Smooth muscle cell (in vitro differentiated cells): ENCODE measurements at regions not wholly inside any gene's neighbourhood (a gene's known extent, or its start where the extent isn't known, plus 50 kb on each side); places are given as distances from the start of the nearest gene placed in this dataset.

Experiments used
- DNase-seq: peaks from one replicate; lab custom pipeline; 2025; ENCODE audit not compliant: unreplicated experiment; lab: John Stamatoyannopoulos, UW
- H2AFZ ChIP-seq: fragments of 200-600 bp; sonication (generic); 2 replicates; pipeline ENCODE4 v1.6.0; 2016; ENCODE audit warnings: antibody characterized with exemption, low read depth, mild to moderate bottlenecking
- H3F3A ChIP-seq: fragments of 200-600 bp; sonication (generic); 2 replicates; pipeline ENCODE4 v1.6.0; 2017; ENCODE audit warnings: antibody characterized with exemption, low read depth
- H3K27ac ChIP-seq: fragments of 200-600 bp; sonication (generic); 2 replicates; pipeline ENCODE4 v1.5.1; 2016; ENCODE audit warnings: low read depth, mild to moderate bottlenecking
- H3K27me3 ChIP-seq: fragments of 200-600 bp; sonication (generic); 2 replicates; pipeline ENCODE4 v1.6.1; 2016; ENCODE audit warnings: low read depth, mild to moderate bottlenecking
- H3K36me3 ChIP-seq: fragments of 200-600 bp; sonication (generic); 2 replicates; pipeline ENCODE4 v1.5.1; 2016; ENCODE audit warnings: low read depth
- H3K4me1 ChIP-seq: fragments of 200-600 bp; sonication (generic); 2 replicates; pipeline ENCODE4 v1.5.1; 2016; ENCODE audit warnings: low read depth
- H3K4me2 ChIP-seq: fragments of 200-600 bp; sonication (generic); 2 replicates; pipeline ENCODE4 v1.6.0; 2016; ENCODE audit warnings: mild to moderate bottlenecking
- H3K4me3 ChIP-seq: fragments of 200-600 bp; sonication (generic); 2 replicates; pipeline ENCODE4 v1.5.1; 2016; ENCODE audit warnings: mild to moderate bottlenecking
- H3K79me2 ChIP-seq: fragments of 200-600 bp; sonication (generic); 2 replicates; pipeline ENCODE4 v1.6.0; 2016; ENCODE audit warnings: low read depth, mild to moderate bottlenecking
- H3K9ac ChIP-seq: fragments of 200-600 bp; sonication (generic); 2 replicates; pipeline ENCODE4 v1.6.0; 2016; ENCODE audit warnings: low read depth
- H3K9me3 ChIP-seq: fragments of 200-600 bp; sonication (generic); replicated peaks from 2 replicates; pipeline ENCODE4 v1.5.1; 2016; ENCODE audit warnings: low read depth
- H4K20me1 ChIP-seq: fragments of 200-600 bp; sonication (generic); 2 replicates; pipeline ENCODE4 v1.6.0; 2016; ENCODE audit warnings: low read depth
- WGBS: methylation state at CpG from one replicate; pipeline ENCODE4 v1.1.7; 2016; ENCODE audit warnings: low lambda C conversion rate; 5-methylcytosine and 5-hydroxymethylcytosine counted together
- TF ChIP-seq, protein P1 (sequence below): fragments of 200-600 bp; sonication (generic); IDR thresholded peaks from 2 replicates; pipeline ENCODE4 v1.5.1; 2017; ENCODE audit warnings: borderline replicate concordance, mild to moderate bottlenecking, antibody characterized with exemption; ENCODE audit not compliant: insufficient read depth, poor library complexity, severe bottlenecking

DNA sequence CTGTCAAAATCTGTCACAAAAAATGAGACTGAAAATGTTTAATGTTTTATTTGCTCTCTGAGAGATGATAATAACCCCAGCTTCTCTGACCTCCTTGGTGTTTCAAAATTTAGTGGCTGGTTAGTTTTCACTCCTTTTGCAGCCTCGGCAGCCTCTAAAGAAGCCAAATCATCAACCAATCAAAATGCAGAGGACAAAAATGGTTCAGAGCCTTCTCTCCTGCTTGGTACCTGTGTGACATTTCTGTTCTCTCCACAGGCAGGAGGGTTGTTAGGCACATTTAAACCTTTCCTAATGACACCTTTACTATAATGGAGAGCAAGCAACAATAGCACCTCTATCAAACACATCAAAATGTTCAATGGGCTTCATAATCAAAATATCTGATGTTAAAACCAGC is 375.5 kb downstream of the HACE1 start:
- Histone ChIP-seq H3F3A (no peaks in the 10 kb centered on the region), H3K4me3 (no peak overlapping the region), H3K9ac (no peak overlapping the region), H3K27me3 (no peaks in the 10 kb centered on the region), H3K27ac (no peak overlapping the region), H3K4me1 (no peaks in the 10 kb centered on the region), H3K4me2 (no peak overlapping the region), H3K9me3 (no peaks in the 10 kb centered on the region), H3K36me3 (no peaks in the 10 kb centered on the region), H2AFZ (no peak overlapping the region), H3K79me2 (no peaks in the 10 kb centered on the region), H4K20me1 (no peaks in the 10 kb centered on the region)
- TF ChIP-seq, protein P1, sequence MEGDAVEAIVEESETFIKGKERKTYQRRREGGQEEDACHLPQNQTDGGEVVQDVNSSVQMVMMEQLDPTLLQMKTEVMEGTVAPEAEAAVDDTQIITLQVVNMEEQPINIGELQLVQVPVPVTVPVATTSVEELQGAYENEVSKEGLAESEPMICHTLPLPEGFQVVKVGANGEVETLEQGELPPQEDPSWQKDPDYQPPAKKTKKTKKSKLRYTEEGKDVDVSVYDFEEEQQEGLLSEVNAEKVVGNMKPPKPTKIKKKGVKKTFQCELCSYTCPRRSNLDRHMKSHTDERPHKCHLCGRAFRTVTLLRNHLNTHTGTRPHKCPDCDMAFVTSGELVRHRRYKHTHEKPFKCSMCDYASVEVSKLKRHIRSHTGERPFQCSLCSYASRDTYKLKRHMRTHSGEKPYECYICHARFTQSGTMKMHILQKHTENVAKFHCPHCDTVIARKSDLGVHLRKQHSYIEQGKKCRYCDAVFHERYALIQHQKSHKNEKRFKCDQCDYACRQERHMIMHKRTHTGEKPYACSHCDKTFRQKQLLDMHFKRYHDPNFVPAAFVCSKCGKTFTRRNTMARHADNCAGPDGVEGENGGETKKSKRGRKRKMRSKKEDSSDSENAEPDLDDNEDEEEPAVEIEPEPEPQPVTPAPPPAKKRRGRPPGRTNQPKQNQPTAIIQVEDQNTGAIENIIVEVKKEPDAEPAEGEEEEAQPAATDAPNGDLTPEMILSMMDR, result no peak
- WGBS, result 78% methylated on average over 1 of the region's 1 CpG
- DNase-seq, result no peak

DNA sequence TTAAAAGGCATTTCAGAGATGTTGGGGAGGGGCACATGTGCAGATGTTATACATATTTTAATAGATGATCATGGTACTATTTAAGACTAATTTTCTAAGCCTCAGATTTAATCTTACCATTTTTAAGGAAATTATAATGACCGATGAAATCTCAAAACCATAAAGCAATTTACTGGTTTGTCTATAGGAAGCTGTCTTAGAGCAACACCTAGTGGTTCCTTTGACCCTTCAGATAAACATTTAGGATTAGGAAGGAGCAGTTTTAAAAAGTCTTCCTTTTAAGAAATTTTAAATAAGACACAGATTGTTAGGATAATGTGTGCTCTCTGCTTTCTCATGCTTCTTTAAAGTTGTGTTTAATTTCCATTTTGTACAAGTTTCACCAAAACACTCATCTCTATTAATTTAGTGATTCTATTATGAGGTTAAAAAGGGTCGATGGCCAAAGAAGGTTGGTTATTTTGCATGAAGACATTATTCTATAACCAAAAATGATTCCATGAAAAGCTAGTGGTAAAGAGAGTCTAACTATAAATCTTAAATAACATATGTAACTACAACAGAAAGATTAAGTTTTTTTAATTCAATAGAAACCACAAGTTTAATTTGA is 376.4 kb downstream of the HACE1 start:
- H3K4me3 ChIP-seq, result no peak overlapping the region
- H3K9me3 ChIP-seq, result no peaks in the 10 kb centered on the region
- no peaks in the 10 kb centered on the region for H3K36me3 ChIP-seq
- no peaks in the 10 kb centered on the region for H4K20me1 ChIP-seq
- TF ChIP-seq, protein P1, result peak; percentile 58
- no peak overlapping the region for H3K9ac ChIP-seq
- H3F3A ChIP-seq, result no peaks in the 10 kb centered on the region
- no peak overlapping the region for H3K27ac ChIP-seq
- H2AFZ ChIP-seq, result no peak overlapping the region
- H3K27me3 ChIP-seq, result peaks cover 7% of the 10 kb centered on the region
- H3K79me2 ChIP-seq, result no peaks in the 10 kb centered on the region
- WGBS, result 33% methylated on average over 2 of the region's 2 CpGs
- no peak overlapping the region for H3K4me2 ChIP-seq
- H3K4me1 ChIP-seq, result no peaks in the 10 kb centered on the region
- DNase-seq, result no peak

DNA sequence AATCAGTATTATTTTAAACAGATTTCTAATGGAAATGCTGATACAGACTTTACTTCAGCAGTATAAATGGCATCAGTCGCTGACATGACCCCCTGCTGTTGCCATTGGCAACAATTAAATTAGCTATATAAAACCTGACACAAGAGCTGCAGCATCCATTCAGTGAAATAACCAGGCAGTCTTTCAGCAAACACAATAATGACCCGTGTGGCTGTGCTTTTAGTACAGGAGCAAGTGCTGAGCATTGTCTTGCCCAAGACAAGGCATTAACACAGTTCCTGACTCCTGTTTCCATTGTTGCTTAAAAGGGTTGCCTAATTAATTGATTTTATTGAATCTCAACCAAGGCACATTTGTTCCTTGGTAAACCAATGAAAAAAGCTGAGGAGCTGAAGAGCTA is 382.1 kb downstream of the HACE1 start:
- no peak overlapping the region for H3K4me3 ChIP-seq
- H3F3A ChIP-seq, result no peaks in the 10 kb centered on the region
- H3K79me2 ChIP-seq, result no peaks in the 10 kb centered on the region
- H3K27me3 ChIP-seq, result peaks cover 9% of the 10 kb centered on the region
- H4K20me1 ChIP-seq, result no peaks in the 10 kb centered on the region
- H3K9me3 ChIP-seq, result no peaks in the 10 kb centered on the region
- no peak overlapping the region for H3K4me2 ChIP-seq
- DNase-seq, result no peak
- peaks cover 2% of the 10 kb centered on the region for H3K4me1 ChIP-seq
- WGBS, result 82% methylated on average over 2 of the region's 2 CpGs
- TF ChIP-seq, protein P1, result no peak
- H3K9ac ChIP-seq, result no peak overlapping the region
- H3K27ac ChIP-seq, result no peak overlapping the region
- H3K36me3 ChIP-seq, result no peaks in the 10 kb centered on the region
- no peak overlapping the region for H2AFZ ChIP-seq

DNA sequence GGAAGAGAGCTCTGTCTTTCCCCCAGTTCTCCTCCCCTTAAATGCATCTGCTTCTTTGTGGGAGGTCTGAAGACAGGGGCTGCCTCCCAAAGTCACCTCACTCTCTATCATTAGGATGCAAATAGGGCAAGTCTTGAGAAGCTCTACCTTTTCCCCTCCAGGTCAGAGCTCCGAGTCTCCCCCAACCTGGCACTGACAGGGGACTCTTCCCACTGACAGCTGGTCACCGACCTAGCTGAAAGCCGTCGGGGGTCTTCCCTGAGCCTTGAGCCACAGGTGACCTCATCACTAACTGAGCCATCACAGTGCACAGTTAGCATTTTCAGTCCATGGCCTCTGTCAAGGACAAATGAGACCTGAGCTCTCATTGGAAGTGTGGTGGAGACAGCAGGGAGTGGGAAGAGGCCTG is 386.7 kb downstream of the HACE1 start:
- H4K20me1 ChIP-seq, result no peaks in the 10 kb centered on the region
- no peak overlapping the region for H2AFZ ChIP-seq
- H3K36me3 ChIP-seq, result no peaks in the 10 kb centered on the region
- H3K4me2 ChIP-seq, result no peak overlapping the region
- no peak for DNase-seq
- no peaks in the 10 kb centered on the region for H3K9me3 ChIP-seq
- H3F3A ChIP-seq, result no peaks in the 10 kb centered on the region
- TF ChIP-seq, protein P1, result no peak
- 36% methylated on average over 4 of the region's 4 CpGs for WGBS
- no peaks in the 10 kb centered on the region for H3K79me2 ChIP-seq
- H3K9ac ChIP-seq, result no peak overlapping the region
- peaks cover 8% of the 10 kb centered on the region for H3K4me1 ChIP-seq
- no peak overlapping the region for H3K4me3 ChIP-seq
- no peak overlapping the region for H3K27ac ChIP-seq
- no peaks in the 10 kb centered on the region for H3K27me3 ChIP-seq
